Hematopoietic multipotent progenitor cell treated with erythropoietin and hydrocortisone succinate and interleukin-3 and kit ligand, for 6 days (in vitro differentiated cells): ENCODE measurements at regions not wholly inside any gene's neighbourhood (a gene's known extent, or its start where the extent isn't known, plus 50 kb on each side); places are given as distances from the start of the nearest gene placed in this dataset.
"Not testable (repeated sequence)": the region's sequence is repeated elsewhere in the genome, so short reads cannot be mapped to it uniquely, and the experiment has no call there.

Experiments used
- DNase-seq: peaks from one replicate; pipeline ENCODE4 v3.0.0-alpha.2; 2015

- no peak for DNase-seq
These were observed 1032.3 kb upstream of the NUDT12 start for GRCh38 chr5:104594850-104595249.

DNA sequence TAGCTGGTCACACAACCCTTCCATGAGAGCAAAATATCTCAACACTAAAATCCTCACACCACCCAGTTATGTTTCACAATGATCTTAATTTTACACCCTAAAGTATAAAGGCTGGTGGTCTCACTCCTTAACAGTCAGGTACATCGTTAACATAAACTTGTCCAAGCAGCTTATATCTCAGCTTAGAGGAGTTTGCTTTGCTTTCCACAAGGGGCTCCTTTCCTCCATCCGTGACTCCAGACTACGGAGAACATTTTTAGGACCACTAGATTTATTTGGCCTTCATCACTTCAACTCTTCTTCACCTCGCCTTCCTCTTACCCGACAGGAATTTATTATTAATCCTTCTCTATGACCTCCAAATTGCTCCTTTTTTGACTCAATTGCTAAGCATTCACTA is 1014.1 kb upstream of the NUDT12 start:
- no peak for DNase-seq

DNA sequence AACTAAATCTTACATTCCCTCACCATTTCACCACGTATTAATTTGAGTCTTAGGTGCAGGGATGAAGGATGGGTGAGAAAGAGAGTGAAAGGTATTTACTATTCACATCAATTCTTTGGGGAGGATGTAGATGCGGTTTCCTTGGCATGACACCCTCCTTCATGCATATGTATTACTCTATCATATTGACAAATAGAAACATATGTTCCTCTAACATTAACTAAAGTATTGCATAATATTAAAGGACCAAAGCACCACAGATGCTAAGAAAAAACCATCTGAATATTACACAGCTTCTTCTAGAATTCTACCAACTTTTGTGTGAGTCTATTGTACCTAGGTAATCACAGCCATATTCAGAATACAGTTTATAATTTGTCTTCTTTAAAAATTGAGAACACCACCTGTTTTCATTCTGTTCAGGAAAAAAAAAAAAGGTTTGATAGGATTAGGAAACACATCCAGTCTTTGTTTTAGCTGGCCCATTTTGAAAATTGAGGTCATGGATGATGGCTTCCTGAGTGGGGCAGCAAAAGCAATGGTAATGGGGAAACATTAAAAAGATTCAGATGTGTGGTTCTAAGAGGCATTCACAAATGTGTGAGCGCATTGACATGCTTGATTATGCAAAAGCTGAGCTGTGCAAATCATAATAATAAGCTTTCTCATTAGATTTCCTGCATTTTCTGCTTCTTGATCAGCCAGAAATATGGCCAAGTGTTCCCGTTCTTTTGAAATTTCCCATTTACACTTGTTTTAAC is 1011.5 kb upstream of the NUDT12 start:
- no peak for DNase-seq

DNA sequence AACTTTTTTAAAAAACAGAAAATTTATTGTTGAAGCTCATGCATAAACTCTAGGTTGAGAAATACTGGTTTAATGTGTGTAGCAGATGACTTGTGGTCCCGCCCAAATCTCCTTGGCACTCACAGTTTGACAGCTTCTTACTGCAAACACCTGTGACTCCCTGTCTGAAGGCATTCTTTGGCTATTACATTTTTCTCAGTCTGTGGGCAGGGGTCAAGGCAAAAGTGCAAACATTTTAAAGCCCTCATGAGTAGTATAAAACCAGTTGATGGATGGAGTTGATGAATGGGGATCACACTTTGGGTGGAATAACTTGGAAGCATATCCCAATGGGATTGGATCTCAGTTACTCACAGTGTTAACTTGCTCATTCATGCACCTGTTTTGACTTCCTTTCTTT is 1007.0 kb upstream of the NUDT12 start:
- no peak for DNase-seq

DNA sequence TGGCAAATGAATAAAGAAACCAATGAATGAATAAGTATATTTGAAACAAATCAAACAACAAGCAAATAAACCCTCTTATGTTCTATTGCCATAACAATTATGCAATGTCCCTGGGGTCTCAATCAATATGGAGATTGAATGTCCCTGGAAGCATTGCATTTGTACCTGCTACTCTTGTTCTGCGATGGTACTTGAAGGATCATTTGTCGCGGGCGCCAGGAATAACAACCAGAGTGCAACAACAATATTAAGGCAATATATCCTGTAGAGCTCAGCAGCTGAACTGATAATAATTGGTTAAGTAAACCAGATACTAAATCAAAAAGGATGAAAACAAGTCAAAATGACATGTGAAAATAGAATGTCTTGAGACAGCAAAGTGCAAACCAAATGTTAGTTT is 1001.9 kb upstream of the NUDT12 start:
- no peak for DNase-seq

GRCh38 chr5:104556957-104557356 is 994.4 kb upstream of the NUDT12 start:
- DNase-seq, result no peak

DNA sequence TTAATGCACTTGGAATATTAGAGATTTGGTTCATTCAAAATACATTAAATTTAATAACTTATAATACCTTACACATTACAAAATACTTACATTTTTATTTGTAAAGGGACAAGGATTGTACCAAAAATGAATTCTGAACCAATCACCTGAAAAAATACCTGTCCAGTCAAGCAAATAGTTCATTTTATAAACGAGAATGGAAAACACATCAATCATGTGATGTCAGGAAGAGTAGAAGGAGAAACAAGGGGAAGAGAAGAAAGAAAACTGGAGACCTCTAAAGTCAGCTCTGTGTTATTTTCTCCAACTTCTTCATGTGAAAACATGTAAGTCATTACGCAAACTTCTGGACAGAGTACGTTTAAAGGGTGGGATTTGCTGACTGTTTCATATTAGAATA is 989.0 kb upstream of the NUDT12 start:
- no peak for DNase-seq

DNA sequence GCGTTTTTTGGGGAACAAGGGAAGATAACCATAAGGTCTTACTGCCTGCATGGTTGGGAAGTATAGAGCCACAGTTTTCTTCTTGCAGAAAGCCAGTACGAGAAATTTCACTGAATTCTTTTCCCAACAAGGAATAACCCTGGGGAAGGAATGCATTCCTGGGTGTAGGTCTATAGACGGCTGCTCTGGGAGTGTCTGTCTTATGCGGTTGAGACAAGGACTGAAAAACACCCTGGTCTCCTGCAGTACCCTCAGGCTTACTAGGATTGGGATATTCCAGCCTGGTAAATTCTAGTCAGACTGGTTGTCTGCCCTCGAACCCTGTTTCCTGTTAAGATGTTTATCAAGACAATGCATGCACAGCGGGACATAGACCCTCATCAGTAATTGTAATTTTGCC is 984.3 kb upstream of the NUDT12 start:
- DNase-seq, result not testable (repeated sequence)

- DNase-seq, result no peak
These were observed 978.7 kb upstream of the NUDT12 start for GRCh38 chr5:104541141-104541785.

- no peak for DNase-seq
These were observed 977.9 kb upstream of the NUDT12 start for GRCh38 chr5:104540448-104540847.

DNA sequence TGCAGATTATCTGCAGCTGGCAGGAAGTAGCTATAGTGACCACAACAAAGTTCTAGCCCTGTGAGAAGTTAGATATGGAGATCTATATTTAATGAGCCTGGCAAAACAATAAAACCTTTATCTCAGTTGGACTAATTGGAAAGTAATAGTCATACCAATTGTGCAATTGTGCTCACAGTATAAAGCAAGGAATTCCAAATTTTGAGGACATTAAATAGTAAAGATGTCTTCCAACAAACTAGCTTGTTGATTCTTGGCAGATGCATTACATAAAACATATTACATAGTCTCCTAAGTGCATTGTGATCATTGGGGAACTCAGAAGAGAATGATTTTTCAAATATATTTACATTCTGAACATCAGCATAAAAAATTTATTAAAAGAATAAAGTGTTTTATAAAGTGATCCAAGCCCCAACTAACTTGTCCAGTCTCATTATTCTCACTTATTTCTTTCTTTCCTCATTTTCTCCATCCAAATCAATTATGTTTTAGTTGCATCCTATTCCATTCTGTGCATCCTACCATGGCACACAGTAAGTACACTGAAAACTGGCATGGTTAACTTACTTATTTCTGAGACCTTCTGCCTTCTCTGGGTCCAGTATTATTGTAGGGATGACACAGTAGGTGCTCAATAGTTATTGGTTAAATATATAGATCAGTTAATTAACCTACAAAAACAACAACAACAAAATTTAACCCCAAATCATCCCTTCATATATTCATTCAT is 977.2 kb upstream of the NUDT12 start:
- DNase-seq, result no peak

GRCh38 chr5:104538734-104539133 is 976.1 kb upstream of the NUDT12 start:
- DNase-seq, result no peak

DNA sequence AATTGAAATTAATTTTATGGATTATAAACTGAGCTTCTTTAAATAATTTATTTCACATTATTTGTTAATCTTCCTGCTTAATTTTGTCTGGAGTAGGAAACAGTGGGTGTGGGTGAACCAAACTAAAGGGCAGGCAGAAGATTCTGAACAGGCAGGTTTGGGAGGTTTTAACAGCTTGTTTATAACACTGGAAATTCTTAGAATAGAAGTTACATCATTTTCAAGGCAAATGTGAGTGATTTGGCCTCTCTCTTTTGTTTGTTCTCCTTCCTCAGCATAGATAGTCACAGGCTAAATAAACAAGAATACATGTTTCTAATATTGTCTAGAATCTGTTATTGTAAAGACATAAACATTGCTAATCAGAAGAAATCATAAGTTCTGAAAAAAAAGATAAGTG is 970.9 kb upstream of the NUDT12 start:
- no peak for DNase-seq

DNA sequence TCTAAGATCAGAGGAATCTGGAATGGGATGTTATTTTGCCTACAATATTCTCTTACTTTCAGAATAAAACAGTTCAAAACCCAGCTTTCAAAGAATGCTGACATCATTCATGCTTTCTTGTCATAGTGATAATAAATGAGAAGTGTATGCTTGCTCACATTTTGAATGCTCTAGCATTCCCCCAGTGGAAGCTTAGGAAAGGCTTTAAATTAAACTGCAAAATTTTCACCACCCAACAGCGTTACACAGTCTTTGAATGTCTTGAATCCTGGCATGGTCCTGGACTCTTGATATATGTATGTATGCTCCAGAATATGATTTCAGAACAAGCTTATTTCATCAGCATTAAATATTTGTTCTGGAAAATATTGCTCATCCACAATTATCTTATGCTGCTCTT is 964.3 kb upstream of the NUDT12 start:
- DNase-seq, result no peak

GRCh38 chr5:104513640-104514072 is 951.1 kb upstream of the NUDT12 start:
- DNase-seq, result no peak

DNA sequence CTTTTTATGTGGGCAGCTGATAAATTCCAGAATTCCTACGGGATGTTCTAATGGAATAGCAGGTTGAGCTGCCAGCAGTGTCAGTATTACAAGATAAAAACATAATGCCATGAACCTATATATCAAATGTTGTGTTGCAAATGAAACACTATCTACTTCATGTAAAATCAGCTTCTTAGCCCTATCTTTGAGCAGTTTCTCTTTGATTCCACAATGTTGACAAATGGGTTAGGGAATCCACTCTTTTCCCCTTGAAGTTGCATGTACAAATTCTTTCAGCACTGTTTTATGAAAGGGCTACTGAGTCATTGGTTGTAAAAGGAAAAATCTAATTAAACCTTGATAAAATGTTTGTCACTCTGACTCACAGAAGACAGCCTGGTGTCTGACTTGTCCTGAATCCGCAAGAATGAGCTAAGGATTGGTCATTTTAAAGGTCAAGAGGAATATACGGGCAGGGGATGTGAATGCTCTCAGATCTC is 950.6 kb upstream of the NUDT12 start:
- DNase-seq, result no peak

DNA sequence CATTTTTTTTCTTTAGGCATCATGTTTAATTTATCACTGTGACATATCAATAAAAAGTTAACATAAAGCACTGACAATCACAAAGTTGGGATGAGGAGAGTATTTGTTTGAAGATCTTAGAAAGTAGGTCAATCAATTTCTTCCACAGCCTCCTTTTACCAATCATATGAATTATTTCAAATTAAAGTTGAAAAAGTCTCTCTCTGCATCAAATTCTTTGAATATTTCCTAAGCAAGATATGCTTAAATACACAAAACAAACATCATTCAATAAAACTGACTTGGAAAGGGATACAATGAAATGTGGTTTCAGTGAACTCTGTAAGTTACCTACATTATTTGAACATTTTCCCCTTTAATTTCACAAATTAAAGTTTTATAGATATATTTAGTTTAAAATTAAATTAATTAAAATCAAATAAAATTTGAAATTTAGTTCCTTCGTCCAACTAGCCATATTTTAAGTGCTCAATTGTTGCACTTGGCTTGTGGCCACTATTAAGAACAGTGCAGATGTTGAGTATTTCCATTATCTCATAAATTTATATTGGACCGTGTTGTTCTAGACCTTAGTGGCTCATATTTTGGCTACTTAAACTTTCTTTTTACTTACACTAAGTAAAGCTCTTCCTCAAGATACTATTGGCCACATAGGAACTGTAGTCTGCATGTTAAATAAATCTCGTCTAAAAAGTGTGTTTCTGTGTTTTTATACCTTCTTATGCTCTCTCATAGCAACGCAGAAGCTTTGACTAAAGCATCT is 949.7 kb upstream of the NUDT12 start:
- no peak for DNase-seq

DNA sequence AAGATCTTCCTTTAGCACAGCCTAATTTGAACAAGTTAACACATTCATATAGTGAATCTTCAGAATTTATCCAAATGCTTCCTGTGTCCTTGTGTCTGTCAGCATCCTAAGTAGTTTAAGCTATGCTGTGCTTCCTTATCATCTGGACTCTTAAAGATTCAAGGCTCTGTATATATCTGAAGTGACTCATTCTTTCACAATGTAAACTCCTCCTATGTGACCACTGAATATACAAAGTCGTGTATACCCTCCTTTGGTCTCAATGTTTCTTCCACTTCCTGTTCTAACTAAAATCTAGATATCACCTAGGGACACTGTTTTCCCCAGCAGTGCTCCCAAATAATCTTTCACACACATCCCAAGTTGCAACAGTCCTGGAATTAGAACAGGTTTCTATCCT is 935.7 kb upstream of the NUDT12 start:
- no peak for DNase-seq

DNA sequence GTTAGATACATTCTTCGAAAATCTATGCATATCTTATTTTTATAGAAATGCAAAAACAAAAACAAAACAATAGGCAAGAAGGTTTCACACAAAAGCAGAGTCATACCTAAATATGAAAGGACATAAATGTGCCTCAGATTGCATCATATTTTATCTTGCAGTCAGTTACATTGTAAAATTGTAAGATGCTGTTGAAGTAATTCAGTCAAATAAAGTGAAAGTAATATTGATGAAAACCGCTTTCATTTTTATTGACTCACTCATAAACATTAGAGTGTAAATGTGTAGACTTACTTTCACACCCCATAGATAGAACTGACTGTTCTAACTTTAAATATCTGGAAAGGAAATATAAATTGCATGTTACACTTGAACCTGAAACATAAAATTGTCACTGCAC is 931.5 kb upstream of the NUDT12 start:
- no peak for DNase-seq

GRCh38 chr5:104472811-104473210 is 910.2 kb upstream of the NUDT12 start:
- no peak for DNase-seq

DNA sequence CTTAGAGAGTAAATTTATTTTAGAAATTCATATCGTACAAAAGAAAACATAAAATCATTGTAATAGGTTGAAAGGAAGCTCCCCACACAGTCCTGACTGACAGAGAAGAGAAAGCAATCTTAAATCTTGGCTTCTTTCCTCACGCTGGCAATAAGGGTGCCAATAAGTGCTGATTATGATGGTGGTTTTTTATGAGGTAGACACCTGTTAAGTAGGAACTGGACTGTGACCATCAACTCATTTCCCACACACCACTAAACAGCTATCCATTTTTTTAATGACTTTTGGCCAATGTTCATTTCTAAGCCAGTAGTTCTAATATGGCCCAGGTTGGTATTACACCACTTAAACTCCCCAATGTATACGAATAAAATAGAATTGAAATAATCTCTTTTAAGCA is 893.5 kb upstream of the NUDT12 start:
- DNase-seq, result no peak

GRCh38 chr5:104452550-104452949 is 890.0 kb upstream of the NUDT12 start:
- DNase-seq, result no peak

GRCh38 chr5:104451911-104452310 is 889.3 kb upstream of the NUDT12 start:
- DNase-seq, result not testable (repeated sequence)
